HL-60/S4 treated with retinoic acid at 250 ng/mL for 4 days and 3 days (cell line): ENCODE measurements at regions not wholly inside any gene's neighbourhood (a gene's known extent, or its start where the extent isn't known, plus 50 kb on each side); places are given as distances from the start of the nearest gene placed in this dataset.
"Not testable (repeated sequence)": the region's sequence is repeated elsewhere in the genome, so short reads cannot be mapped to it uniquely, and the experiment has no call there.

Experiments used
- in situ Hi-C: fragments of 300-500 bp; cut with MboI; formaldehyde crosslinking; loops from 2 replicates; pipeline ENCODE4 v1.7.0; 2022; ENCODE audit warnings: low sequenced_read_pairs

DNA sequence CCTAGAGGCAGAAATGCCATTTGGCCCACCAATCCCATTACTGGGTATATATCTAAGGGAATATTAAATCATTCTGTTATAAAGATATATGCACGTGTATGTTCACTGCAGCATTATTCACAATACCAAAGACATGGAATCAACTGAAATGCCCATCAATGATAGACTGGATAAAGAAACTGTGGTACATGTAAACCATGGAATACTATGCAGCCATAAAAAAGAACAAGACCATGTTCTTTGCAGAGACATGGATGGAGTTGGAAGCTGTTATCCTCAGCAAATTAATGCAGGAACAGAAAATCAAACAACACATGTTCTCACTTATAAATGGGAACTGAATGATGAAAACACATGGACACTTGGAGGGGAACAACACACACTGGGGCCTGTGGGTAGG, 458.4 kb downstream of the CD83 start:
- in situ Hi-C loops: no loop called here

GRCh38 chr6:14578994-14579393, 461.4 kb downstream of the CD83 start:
- in situ Hi-C loops: no loop called here

GRCh38 chr6:14582749-14583148, 465.2 kb downstream of the CD83 start:
- in situ Hi-C loops: no loop called here

- in situ Hi-C loops: no loop called here
Observed at GRCh38 chr6:14583826-14584225, 466.3 kb downstream of the CD83 start.

DNA sequence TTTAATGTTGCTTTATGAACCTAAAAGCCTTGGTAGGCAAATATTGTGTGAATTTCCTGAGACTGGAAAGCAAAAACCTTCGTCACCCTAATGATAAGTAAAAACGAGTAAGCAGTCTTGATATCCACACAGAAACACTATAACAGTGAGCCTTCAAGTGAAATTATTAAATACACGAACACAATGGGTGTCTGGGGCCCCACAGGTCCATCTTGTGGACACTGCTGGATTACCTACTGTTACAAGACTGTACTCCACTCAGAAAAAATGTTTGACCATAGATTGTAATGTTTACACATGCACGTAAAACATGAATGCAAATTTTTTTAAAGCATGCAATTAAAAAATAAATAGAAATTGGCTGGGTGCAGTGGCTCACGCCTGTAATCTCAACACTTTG, 466.9 kb downstream of the CD83 start:
- in situ Hi-C loops: no loop called here

GRCh38 chr6:14585689-14586088, 468.1 kb downstream of the CD83 start:
- in situ Hi-C loops: no loop called here

- in situ Hi-C loops: no loop called here
Observed at GRCh38 chr6:14589175-14589574, 471.6 kb downstream of the CD83 start.

DNA sequence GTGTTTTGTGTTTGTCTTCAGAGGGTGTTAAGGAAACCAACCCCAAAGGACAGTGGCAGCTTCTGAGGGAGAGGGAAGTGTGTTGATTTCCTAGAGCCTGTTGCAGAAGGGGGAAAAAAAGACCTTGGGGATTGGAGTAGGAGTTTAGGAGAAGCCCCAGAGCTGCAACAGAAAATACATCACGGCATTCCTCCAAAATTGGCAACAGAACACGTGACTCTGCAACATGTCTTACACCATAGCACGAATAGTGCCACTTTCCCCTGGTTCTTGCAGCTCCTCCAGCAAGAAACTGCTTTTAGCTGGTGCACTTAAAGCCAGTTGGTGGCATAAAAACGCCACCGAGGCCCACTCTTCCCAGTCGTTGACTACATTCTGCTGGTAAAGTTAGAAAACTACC, 473.0 kb downstream of the CD83 start:
- in situ Hi-C loops: no loop called here

GRCh38 chr6:14591998-14592397, 474.4 kb downstream of the CD83 start:
- in situ Hi-C loops: no loop called here

GRCh38 chr6:14593286-14593685, 475.7 kb downstream of the CD83 start:
- in situ Hi-C loops: no loop called here

DNA sequence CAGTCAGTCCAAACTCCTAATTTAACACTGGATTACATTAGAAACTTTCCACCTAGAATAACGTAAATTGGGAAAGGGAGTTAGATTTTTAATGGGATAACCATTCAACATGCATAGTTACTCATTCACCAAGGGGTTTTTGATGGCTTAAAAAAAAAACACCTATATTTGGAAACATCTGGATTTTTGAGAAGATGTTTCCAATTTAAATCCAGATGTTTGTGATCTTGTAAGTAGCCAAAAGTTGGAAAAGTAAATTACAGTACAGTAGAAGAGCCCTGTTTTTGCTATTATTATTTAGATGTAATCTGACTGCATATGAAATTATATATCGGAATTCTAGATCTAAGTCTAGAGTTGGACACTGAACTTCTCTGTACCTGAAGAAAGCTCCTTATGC, 478.2 kb downstream of the CD83 start:
- in situ Hi-C loops: no loop called here

DNA sequence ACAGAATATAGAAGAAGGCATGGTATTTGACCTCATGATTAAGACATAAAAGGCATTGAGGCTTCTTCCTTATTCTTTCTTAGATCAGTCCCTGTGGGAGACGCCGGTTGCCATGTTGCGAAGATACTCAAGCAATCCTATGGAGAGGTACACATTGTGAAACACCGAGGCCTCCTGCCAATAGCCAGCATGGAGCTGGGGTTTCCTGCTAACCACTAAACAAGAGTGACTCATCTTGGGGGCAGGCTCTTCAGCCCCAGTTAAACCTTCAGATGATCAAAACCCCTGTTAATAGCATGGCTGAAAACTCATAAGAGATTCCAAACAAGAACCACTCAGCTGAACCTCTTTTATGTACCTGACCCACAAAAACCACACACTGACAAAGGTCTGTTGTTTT, 478.8 kb downstream of the CD83 start:
- in situ Hi-C loops: no loop called here

DNA sequence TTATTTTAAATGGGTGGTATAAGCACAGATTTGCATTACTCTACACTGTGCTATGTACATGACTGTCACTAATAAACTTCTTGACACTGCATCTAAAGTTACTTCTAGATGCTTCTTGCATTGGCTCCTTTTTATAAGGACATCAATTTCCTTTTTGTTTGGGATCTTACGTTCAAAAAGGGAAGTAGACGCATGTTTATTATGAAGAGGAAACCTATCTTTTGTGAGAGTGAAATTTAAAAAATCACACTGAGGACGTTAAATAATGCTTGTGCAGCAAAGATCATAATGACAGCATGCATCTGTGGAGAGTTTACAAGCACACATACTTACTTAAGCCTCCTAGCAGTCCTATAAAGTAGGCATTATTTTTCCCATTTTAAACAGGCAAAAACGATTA, 479.5 kb downstream of the CD83 start:
- in situ Hi-C loops: no loop called here

DNA sequence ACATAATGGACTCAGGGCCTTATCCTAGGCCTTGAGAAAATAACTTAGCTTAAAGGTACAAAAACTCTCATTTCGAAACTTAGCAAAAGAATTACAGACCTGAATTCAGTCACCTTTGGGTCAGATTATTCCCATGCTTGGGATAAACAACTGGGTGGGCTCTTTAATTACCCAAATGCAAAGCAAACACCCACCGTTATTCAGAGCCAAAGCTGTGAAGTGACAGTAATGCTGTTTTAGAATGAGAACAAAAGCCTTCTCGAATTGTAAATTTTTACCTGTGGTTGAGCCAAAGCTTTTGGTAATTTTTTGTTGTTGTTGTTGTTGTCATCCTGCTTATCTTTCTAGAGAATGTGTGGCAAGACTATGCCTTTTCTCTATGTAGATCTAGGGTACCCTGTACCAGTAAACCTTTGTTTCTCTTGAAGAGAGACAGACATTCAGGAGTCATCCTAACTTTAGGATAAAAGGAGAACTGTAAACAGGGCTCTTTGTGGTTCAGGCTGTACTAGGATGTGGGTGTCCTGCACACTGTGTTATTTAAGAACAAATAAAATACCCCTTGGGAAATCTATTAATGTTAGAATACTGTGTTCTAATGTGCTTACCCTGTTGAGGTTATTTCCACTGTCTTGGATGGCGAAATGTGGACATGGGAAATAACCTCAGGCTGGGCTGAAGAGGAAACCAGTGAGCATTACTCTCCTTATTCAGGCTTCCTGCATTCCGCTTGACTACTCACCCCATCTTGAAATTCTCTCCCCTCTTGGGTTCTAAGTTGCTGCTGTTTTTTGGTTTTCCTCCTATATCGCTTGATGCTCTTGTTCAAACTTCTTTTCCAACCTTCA, 480.7 kb downstream of the CD83 start:
- in situ Hi-C loops: no loop called here

- in situ Hi-C loops: not testable (repeated sequence)
Observed at GRCh38 chr6:14600306-14600705, 482.7 kb downstream of the CD83 start.

GRCh38 chr6:14601490-14601889, 483.9 kb downstream of the CD83 start:
- in situ Hi-C loops: no loop called here

DNA sequence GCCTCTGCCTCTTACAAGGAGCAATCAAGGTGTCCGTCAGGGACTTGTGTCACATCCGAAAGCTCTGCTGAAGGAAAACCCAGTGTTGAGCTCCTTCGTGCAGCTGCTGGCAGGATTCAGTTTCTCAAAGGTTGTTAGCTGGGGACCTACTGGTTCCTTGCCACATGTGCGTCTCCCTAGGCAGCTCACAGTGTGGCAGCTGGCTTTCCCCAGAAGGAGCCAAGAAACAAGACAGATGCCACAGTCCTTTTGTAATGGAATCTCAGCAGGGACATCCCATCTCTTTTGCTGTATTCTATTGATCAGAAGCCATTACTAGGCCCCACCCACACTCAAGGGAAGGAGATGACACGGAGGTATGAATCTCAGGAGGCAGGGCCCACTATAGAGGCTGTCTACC, 488.8 kb downstream of the CD83 start:
- in situ Hi-C loops: no loop called here

- in situ Hi-C loops: no loop called here
Observed at GRCh38 chr6:14610141-14610540, 492.6 kb downstream of the CD83 start.

DNA sequence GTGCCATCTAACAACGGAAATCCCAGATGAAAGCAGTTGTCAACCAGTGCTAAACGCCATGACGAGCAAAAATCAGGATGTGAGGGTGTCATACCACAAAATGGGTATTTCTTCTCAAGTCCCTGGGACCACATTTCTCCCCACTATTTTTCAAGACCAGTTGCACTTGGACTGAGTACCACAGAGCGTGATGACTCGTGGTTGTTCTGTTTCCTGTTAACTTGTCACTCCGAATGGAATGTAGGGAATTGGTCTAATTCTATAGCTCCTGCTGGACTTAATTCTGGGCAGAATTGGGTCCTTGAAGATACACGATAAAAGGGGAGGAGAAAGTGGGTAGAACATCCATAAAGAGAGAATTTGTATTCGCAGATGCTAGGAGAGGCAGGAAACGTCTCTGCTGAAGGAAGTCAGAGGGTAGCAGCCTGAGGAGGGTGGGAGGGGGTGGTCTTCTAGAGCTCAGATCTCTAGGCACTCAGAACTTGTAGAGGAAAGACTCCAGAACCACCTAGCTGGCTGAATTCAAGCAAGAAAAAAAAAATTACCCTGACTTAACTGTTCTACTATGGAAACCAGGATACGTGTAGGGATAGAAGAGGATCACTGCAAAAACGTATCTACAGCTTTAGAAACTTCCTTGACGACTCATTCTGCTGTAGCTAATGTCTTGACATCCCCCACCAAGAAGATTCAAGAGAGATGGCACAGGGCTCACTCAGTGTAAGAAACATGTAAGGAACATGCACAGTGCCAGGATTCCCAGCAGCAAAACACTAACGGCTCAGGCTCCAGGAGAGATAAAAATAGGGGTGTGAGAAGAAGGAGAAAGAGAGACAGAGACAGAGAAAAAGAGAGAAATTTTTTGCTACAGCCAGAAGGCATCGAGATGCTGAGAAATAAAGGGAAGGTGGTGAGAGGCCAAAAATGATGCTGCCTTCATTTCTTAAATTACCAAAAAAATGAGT, 494.7 kb downstream of the CD83 start:
- in situ Hi-C loops: no loop called here

- in situ Hi-C loops: no loop called here
Observed at GRCh38 chr6:14614631-14615030, 497.1 kb downstream of the CD83 start.

DNA sequence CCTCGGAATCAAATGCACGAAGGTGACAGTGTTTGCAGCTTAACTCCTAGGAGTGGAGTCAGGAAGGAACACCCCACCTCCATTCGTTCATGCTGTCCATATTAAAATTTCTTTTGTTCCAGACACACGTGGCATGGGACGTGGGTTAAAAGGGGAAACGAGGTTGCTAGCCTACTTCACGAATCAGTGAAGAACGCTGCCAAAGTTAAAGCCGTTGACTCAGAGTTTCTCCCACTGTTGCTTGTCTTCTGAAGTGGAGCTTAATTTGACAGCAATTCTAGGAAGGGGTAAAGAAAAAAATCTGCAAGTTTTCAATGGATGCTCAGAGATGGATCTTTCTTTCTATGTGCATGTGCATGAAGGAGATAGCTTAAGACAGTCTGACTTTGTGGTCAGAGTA, 499.1 kb downstream of the CD83 start:
- in situ Hi-C loops: no loop called here
